Effector CD8-positive, alpha-beta T cell (primary cell): ENCODE measurements at regions not wholly inside any gene's neighbourhood (a gene's known extent, or its start where the extent isn't known, plus 50 kb on each side); places are given as distances from the start of the nearest gene placed in this dataset.
"Not testable (repeated sequence)": the region's sequence is repeated elsewhere in the genome, so short reads cannot be mapped to it uniquely, and the experiment has no call there.

Experiments
- DNase-seq: peaks from one replicate; lab custom pipeline; 2025; lab: John Stamatoyannopoulos, UW

DNA sequence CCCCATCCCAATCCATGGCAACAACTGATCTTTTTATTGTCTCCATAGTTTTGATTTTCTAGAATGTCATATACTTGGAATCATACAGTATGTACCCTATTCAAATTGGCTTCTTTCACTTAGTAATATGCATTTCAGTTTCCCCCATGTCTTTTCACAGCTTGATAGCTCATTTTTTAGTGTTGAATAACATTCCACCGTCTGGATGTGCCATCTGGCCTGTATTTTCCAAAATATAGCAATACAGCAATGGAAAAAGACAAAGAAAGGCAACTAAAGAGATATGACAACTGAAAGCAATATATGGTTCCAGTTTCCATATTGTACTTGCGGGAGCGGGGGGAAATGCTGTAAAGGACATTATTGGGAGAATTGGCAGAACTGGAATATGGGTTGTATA lies 166.4 kb upstream of the NT5E start:
- no peak for DNase-seq

DNA sequence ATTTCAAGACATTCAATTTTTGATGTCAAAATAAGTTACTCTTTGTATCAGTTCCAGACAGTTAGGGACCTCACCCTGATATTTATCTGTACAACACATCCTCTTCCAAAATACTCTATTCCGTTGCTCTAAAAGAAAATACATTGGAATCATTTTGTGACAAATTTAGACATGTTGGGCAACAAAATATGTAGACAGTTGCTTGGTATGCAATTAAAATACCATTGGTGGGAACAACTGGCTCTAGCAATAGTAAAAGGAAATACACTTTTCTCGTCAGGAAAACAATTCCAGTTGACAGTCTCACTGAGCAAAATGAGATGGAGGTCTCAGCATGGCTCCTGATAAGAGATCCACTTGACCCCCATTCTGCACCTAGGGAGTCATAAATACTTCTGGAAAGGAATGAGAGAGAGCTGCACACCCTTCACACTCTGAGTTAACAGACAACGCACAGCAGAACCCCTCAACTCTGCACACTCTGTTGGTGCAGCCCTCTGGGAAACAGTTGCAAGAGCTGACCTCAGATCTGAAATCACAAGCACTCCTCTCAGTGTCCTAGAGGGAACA lies 171.3 kb upstream of the NT5E start:
- no peak for DNase-seq

DNA sequence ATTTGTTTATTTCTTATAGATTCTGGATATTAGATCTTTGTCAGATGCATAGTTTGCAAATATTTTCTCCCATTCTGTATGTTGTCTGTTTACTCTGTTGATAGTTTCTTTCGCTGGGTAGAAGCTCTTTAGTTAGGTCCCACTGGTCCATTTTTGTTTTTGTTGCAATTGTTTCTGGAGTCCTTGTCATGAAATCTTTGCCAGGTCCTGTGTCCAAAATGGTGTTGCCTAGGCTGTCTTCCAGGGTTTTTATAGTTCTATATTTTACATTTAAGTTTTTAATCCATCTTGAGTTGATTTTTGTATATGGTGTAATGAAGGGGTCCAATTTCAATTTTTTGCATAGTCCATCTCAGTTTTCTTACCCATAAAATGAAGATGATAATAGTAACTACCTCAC lies 173.9 kb upstream of the NT5E start:
- not testable (repeated sequence) for DNase-seq

DNA sequence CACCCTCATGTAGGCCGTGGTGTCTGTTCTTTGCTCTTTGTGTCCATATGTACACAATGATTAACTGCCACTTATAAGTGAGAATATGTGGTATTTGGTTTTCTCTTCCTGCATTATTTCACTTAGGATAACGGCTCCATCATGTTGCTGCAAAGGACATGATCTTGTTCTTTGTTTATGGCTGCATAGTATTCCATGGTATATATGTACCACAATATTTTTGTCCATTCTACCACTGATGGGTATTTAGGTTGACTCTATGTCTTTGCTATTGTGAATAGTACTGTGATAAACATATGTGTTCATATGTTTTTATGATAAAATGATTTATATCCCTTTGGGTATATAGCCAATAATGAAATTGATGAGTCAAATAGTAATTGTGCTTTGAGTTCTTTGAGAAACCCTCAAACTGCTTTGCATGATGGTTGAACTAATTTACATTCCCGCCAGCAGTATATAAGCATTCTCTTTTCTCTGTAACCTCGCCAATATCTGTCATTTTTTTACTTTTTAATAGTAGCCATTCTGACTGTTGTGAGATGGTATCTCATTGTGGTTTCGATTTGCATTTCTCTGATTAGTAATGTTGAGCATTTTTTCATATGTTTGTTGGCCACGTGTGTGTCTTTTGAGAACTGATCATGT lies 174.4 kb upstream of the NT5E start:
- DNase-seq, result no peak

DNA sequence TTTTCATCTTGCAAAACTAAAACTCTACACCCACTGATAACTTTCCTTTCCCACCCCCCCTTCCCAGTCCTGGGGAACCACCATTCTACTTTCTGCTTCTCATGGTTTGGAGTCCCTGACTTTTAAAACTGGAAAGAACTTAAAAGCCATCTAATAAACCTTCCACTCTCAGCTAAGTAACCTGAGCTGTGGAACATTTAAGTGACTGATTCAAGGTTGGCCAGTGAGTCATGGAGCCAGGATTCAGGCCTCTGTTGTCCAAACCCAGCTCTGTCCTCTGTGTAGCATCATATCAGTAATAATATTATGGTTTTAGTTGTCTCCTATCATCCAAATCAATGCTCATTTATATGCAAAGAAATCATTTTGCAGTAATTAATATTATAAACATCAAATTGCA lies 176.0 kb upstream of the NT5E start:
- no peak for DNase-seq

DNA sequence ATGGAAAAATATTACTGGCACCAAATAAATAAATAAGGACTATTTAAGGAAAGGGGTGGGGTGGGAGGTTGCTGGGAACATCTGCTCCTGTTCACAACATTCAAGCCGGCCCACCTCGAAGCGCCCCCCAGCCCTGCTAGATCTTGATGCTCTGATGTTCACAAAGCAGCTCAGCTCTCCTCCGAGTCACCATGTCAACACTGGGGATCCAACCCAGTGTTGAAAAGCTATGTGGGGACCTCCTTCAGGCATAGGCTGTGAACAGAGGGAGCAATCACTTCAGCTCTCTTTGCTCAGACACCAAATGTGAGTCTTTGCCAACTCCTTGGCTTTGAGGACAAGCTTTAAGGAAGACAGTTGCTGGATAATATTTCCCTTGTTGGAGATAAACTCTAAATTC lies 176.8 kb upstream of the NT5E start:
- no peak for DNase-seq

DNA sequence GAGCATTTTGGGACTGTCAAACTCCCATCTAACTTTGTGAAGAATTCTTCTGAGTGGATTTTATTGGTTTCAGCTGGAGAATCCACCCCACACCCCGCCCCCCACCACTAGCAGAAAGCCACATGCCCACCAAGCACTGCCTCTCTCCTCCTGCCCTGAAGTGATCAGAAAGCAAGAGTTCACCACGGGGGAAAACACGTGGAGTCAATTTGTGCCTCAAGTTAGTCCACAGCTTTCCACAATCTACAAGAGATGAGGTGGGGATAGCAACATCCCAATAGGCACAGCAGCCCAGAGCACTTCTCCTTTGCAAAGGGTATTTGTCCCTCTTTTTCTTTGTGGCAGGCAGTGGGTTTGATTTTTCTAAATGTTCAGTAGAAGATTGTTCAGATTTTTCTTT lies 177.3 kb upstream of the NT5E start:
- DNase-seq, result no peak

DNA sequence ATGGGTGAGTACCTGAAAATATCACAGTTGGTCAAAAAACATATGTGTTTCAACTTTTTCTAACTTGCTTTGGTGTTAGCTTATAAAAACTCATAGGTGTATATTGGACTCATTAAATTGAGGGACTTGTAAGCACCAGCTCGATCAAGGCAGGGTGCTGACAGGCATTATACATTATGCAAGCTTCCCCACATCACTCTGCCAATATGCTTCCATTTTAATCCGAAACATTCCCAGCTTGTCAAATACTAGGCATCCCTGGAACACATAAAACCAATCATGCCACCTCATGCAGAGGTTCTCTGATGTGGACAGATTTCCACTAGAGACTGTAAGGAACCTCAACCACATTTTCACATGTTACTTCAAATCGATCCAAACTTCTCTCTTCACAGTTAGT lies 187.3 kb upstream of the NT5E start:
- no peak for DNase-seq

DNA sequence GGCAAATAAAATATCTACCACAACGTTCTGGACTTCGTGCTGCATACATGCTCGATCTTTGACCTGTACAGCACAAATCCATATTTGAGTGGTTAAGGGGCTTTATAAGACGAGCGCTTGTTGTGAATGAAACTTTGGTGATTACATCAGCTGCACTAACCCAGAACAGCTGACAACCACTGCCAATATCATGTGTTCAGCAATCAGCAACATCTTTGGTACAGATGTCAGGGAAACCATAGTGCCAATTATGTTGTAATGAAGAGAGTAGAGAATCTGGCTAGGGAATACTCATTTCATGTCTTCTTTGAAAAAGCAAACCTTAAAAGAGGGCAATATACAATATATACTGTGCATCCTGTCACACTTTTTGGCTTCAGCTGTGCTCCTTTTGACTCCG lies 188.6 kb upstream of the NT5E start:
- no peak for DNase-seq

DNA sequence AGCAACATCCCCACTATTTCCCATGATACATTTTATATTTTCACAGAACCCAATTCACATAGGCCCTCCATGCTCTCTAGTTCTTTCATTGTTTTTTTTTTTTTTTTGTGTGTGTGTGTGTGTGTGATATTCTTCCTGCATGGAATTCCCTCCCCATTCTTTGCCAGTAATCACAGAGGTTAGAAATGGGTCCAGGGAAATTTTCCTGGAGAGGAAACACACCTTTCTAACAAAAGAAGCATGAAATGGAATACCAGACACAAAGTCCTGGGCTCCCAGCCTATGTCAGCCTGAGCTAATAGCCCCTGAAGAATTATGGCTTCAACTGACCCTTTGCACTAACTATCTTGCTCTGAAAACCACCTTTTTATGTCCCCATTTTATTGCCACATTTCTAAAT lies 194.2 kb upstream of the NT5E start:
- no peak for DNase-seq

DNA sequence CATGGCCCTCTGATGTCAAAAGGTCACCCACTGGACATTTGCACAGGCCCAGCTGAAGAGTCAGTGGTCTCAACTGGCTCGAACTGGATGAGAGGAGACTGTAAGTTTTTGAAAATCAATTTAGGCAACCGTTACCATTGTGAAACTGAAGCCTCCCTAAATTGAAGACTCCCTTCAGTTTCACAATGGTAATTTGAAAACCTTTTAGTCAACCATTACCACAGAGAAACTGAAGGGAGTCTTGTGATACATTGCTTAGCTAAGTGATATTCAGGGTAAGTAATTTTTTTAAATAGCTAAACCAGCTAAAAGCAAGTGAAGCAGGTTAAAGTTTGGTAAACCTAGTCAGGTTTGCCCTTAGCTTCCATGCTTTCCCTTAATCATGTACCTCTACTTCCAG lies 197.3 kb upstream of the NT5E start:
- no peak for DNase-seq

DNA sequence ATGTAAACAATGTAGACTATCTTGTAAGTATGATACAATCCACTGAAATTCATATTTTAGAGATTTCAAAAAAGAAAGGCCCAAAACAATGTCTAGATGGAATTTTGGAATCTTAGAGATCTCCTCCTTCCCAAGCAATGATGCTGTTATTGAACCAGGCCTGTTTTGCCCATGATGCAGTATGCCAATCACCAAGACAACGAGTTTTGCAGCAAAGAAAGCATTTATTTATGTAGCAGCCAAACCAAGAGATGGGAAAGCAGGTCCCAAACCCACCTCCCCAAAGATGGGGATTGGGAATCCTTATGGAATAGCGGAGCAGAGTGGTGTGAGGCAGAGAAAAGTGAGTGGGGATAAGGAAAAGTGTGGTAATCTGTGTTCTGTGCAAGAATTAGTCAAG lies 197.8 kb upstream of the NT5E start:
- no peak for DNase-seq

DNA sequence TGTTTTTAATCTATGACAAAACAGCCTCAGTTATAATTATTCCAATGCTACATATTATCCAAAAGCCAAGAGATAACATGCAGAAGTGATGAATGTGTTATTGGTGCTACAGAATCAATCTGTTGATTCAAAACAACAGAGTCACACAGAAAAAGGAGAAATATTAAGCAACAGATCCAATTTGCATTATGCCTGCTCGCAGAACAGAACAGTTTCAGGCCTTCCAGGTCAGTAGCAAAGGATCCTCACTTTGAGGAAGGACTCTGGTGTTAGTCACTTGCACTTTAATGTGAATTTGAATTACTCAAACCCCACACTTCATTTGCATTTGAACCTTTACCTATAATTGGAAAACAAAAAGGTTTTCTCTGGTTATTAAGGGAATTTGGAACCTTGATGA lies 198.6 kb upstream of the NT5E start:
- DNase-seq, result no peak

DNA sequence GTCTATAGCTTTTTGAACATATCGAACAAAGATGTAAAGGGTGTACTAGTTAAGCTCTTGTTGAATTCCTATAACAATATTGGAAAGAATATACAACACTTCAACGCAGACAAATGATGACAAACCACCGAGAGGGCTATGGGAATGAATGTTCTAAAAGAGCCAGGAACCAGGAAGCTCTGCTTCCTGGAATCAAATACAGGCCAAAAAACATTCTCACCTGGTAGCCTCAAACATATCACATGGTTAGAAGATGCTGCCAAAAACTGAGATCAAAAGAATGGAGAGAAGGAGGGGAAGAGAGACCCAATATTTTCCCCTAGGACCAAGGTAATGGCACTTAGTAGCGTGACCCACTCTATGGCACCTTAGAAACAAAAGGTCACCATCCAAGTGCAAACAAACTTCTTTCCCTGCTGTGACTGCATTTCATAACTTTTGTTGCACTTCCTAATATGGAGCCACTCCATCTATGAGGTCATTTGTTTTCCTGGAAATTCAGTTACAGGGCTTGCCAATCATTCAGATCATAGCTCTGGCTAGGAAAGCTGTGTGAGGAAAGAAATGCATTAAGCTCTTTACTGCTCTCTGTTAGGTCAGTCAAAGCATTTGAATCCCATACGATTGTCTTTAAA lies 199.2 kb upstream of the NT5E start:
- DNase-seq, result no peak

DNA sequence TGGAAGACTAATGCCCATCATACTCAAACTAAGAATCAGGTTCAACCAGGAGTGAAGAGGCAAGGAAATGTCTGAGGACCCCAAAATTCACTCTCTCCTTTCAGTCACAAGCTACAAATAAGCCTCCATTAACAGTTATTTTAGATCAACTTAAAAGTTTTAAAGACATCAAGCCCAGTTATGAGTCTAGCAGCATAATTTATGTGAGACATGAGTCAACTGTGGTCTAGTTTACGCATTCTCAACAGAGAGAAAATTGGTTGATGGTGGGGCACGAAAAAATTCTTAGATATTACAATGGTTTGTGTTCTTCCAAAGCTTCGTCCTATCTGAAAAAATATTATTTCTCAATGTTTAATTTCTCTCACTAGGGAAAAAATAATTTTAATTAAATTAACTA lies 204.9 kb upstream of the NT5E start:
- DNase-seq, result no peak

DNA sequence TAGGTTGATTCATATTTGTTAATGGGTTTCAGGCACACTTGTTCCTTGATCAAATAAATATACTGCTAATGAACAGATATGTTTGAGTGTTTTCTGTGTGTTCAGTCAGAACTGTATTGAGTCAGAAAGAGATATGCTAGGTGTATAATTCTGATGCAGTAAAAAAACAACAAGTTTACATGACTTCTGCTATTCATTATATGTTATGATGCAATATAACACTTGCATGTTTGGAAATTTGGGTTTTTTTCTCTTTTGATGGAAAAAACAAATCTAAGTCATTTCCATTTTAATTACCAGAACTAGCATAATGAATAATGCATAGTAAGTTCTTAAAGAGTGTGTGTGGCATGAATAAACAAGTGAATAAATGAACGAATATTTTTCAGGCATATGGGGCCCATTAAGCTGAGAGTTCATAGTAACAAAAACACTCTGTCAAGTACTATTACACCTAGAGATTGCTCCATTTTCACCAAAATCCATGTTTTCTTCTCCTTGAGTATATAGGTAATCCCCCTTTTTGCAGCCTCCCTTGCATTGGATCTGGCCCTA lies 208.3 kb upstream of the NT5E start:
- DNase-seq, result no peak

DNA sequence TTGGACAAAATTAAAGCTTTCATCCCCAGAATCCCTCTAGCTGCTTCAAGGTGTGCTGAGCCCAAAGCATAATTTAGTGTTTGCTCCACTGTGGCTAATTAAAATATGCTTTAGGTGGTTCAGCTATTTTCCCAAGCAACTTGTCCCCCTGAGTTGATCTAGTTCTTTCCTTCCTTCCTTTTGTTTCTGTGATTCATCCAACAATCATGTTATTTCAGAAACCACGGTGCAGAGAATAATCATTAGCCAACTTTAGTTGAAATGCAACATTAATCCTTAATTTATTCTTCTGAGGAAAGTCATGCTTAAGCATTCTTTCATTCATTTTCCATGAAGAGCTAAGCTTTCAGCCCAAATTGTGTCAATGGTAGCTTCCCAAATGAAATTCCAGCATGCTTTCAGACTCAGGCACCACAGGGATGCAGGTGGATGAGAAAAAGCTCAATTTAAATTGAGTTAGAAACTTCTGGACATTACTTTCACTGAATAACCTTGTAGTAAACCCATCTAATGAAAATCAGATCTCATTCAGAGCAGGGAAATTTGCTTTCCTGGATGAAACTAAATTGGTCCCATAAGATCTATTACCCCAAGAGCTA lies 209.0 kb upstream of the NT5E start:
- DNase-seq, result no peak

DNA sequence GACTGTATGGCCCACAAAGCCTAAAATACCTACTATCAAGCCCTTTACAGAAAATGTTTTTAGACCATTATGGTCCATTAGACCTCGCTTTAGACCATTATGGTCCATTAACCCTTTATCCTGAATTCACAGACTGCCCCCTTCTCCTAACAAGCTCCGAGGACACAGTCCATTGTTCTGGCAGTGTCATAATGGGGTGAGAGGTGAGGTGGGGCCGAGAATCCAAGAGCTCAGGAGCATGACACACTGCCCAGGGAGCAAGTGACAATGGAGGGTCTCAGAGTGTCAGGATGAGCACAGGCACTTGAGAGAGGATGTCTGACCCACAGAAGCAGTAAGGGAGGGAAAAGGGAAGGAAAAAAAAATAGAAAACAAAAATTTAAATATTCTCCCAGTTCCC lies 212.4 kb upstream of the NT5E start:
- no peak for DNase-seq

DNA sequence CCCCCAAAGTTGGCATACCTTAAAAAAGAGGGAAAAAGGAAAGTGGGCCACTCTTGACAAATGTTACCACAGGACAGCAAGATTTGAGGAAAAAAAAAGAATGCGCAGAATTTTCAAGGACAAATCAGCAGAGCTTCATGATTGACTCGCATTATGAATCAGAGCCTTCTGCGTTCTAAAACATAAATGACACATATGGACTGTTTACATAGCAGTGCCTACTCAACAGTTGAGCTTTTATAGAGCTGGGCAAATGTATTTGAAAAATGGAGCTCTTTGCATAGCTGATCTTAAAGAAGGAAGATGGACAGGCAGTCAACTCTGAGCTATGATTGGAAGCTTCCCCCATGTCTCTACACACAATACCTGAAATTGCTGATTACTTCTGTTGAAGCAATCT lies 213.2 kb upstream of the NT5E start:
- no peak for DNase-seq

DNA sequence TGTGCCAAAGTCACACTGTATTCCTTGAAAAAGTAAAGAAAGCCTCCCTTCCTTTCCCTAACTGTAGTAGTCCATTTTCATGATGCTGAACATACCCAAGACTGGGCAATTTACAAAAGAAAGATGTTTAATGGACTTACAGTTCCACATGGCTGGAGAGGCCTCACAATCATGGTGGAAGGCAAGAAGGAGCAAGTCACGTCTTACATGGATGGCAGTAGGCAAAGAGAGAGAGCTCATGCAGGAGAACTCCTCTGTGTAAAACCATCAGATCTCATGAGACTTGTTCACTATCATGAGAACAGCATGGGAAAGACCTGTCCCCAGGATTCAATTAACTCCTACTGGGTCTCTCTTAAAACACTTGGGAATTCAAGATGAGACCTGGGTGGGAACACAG lies 222.5 kb upstream of the NT5E start:
- DNase-seq, result not testable (repeated sequence)

DNA sequence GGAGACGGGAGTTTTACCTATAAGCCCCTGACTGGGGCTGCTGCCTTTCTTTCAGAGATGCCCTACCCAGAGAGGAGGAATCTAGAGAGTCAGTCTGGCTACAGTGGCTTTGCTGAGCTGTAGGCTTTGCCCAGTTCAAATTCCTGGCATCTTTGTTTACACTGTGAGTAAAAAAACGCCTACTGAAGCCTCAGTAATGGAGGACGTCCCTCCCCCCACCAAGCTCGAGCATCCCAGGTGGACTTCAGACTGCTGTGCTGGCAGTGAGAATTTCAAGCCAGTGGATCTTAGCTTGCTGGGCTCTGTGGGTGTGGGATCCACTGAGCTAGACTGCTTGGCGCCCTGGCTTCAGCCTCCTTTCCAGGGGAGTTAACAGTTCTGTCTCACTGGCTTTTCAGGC lies 237.1 kb upstream of the NT5E start:
- DNase-seq, result not testable (repeated sequence)

DNA sequence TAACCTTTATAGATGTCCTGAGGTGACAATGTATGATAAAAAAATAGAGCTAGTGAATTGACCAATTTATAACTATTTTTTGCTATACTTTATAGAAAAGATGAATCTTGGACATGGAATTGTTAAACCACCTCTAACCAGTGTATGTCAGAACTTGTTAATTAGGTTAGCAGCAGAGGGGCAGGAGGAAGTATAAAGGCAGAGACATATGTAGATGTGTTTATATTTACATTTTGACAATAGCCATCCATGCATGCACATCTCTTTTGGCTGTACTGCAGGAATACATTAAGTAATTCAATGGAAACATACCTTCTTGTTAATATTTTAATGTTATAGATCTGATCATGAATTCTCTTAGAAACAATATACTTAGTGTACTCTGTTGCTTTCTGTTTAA lies 254.6 kb upstream of the NT5E start:
- no peak for DNase-seq

DNA sequence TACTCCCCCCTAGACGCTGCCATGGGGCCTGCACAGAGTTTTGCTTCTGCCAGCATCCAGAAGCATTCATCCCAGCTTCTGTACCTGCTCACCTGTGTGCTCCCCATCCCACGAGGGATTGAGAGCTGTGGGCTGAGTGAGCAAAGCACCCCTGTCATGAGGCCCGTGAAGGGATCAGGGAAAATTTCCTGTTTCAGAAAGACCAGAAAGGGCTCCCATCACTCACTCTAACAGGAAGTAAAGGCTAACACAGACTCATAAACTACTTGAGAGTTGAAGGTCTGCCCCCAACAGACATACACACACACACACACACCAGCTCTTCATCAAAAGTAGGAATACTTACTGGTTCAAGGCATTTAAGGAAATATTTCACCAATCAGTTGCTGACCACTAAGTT lies 256.5 kb upstream of the NT5E start:
- no peak for DNase-seq
